Left cardiac atrium (tissue), 4 donors: ENCODE measurements at regions not wholly inside any gene's neighbourhood (a gene's known extent, or its start where the extent isn't known, plus 50 kb on each side); places are given as distances from the start of the nearest gene placed in this dataset.

Experiments
- ATAC-seq, 2 donors: fragments of 200-7000 bp; cut with Tn5 transposase; one replicate each; pipeline ENCODE4 v1.9.1; 2020; ENCODE audit warnings: mild to moderate bottlenecking in 2 of 2, moderate library complexity in 2 of 2
- DNase-seq: peaks from one replicate; pipeline ENCODE4 v3.0.0-alpha.2; 2020
- intact Hi-C, 2 donors: fragments of 100-400 bp; cut with DNase I; formaldehyde crosslinking; loops; one replicate each; pipeline versions ENCODE4 v1.14.1 to v1.15.1; 2022 to 2023
- donor health status: DM: no; HTN: yes; CAD: no.
- donor health status: DM: no; HTN: yes; CAD: no; lungs with severe emphysema.
- donor health status: DM: yes; HTN: yes; CAD: no.
- donor health status: Dilated cardiomyopathy.

DNA sequence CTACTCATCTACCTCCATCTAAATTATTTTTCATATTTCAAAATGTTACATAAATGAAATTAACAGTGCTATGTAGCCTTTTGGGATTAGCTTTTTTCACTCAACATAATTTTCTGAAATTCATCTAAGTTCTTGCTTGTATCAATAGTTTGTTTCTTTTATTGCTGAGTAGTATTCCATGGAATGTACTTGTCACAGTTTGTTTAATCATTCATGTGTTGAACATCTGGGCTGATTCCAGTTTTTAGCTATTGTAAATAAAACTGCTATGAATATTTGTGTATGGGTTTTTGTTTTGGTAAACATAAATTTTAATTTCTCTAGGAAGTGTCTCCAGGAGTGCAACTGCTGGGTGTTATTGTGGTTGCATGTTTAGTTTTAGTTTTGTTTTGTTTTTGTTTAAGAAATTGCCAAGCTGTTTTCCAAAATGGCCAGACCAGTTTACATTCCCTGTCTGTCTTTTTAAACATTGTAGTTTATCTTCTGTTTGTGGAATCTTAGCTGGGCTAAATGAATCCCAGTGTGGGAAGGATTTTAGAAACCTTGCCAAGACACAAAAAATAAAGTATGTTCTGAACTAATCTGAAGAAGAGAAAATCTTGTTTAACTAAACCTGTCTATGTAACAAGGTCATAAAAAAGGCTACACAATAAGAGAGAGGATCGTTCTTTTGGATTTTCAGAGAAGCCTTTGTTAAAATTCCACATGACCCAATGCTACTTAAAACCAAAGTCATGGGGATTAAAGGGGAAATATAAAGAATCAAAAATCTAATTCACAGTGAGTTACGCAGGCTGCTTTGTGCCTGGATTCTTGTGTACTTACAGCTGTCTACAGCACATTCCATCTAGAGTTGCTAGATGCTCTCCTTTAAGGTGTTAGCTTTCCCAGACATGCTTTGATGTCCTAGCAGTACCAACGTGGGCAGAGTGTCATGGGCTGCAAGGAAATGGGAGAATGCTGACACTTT lies 129.2 kb upstream of the SUCLG2 start:
- ATAC-seq = no peak
- intact Hi-C loops = no loop called here
- no peak for DNase-seq

DNA sequence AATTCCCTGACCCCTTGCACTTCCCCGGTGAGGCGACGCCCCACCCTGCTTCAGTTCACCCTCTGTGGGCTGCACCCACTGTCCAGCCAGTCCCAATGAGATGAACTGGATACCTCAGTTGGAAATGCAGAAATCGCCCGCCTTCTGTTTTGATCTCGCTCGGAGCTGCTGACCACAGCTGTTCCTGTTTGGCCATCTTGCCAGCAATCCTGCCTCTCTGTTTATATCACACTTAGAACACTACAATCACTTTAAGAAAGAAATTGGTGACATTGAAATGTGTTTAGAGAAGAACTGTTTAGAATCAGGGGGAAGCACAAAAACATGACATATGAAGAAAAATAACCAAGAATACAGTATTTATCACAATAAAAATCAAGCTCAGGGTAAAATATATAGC lies 127.5 kb upstream of the SUCLG2 start:
- ATAC-seq (no peak), DNase-seq (no peak)
- intact Hi-C loops = no loop called here

DNA sequence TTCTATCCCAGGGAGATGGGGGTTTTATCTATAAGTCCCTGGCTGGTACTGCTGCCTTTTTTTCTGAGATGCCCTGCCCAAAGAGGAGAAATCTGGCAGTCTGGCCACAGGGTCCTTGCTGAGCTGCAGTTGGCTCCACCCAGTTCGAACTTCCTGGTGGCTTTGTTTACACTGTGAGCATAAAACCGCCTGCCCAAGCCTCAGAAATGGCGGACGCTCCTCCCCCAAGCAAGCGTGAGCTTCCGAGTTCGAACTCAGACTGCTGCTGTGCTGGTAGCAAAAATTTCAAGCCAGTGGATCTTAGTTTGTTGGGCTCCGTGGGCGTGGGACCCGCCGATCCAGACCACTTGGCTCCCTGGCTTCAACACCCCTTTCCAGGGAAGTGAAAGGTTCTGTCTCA lies 126.8 kb upstream of the SUCLG2 start:
- DNase-seq (no peak), ATAC-seq (no peak)
- intact Hi-C loops = no loop called here

DNA sequence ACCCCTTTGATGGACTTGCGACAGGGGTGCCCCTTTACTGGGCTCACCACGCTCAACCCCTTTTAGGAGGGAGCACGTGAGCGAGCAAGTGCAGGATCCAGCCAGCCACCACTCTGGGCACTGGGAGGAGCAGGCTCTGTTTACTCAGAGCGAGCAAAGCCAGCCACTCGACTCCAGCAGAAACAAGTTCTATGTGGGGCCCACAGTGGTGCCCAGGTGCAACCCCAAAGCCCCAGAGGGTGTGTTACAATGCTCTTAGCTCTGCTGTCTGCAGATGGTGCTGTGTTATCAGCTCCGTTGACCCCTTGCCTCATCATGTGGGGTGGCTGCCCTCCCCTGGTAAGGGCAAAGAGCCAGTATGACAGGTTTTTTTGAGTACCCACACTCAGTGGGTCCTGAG lies 120.3 kb upstream of the SUCLG2 start:
- intact Hi-C loops = no loop called here
- ATAC-seq (no peak), DNase-seq (no peak)

DNA sequence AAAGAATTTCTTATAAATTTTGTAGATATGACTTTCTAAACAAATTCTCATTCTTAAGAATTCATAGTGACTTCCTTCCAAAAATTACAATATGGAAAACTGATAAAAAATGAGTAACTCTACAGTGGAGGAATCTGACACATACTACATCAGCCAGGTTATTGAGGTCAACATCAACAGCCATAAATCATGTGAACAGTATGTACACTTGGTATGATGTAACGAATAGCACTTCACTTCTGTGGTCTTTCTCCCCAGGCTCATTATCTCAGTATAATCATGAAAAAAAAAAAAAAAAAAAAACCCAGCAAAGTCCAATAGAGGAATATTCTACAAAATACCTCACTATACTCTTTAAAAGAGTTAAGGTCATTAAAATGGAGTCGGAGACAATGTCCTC lies 111.2 kb upstream of the SUCLG2 start:
- intact Hi-C loops = no loop called here
- ATAC-seq (no peak), DNase-seq (no peak)

DNA sequence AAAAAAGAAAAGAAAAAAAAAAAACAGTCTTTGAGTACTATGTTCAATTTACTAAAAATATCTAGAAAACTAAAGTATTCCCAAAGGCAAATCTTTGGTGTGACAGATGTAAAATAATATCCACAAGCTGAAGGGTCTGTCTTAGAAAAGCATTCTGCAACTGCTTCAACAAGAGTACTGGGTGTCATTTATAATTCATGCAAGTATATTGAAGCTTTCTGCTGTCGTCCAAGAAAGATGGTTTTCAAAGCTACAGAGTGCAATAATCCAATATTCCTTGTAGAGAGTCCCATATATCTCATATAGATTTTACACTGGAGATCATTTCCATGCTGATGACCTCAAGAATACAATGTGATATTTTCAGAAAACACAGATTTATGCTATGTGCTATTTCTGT lies 90.9 kb upstream of the SUCLG2 start:
- intact Hi-C loops = no loop called here
- DNase-seq (no peak), ATAC-seq (no peak)

DNA sequence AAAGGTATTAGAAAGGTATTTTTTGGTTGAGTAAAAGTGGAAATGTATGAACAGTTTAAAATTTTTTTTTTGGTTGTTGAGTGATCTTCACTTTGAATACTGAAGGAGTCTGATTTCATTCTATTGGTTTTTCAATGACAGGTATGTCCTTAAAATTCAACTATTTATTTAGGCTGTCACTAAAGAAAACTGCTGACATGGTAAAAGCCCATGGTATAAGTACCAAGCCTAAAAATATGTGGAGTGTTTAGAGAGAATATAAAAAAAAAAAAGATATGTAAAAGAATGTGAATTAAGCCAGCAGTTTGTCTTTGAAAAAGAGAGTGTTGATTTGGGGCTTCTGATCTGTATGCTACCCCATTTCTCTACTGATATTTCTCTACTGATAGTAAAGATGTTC lies 90.3 kb upstream of the SUCLG2 start:
- intact Hi-C loops = no loop called here
- no peak for DNase-seq
- no peak for ATAC-seq

DNA sequence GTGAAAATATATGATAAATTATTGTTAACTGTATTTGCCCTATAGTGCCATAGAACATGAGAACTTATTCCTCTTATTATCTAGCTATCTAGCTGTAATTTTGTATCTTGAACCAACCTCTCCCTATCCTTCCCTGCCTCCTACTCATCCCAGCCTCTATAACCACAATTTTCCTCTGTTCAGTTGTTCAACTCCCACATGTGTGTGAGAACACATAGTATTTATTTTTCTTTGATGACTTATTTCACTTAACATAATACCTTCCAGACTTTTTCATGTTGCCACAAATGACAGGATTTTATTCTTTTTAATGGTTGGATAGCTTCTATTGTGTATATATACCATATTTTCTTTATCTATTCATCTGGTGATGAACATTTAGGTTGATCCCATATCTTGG lies 85.4 kb upstream of the SUCLG2 start:
- intact Hi-C loops = no loop called here
- DNase-seq (no peak), ATAC-seq (no peak)

DNA sequence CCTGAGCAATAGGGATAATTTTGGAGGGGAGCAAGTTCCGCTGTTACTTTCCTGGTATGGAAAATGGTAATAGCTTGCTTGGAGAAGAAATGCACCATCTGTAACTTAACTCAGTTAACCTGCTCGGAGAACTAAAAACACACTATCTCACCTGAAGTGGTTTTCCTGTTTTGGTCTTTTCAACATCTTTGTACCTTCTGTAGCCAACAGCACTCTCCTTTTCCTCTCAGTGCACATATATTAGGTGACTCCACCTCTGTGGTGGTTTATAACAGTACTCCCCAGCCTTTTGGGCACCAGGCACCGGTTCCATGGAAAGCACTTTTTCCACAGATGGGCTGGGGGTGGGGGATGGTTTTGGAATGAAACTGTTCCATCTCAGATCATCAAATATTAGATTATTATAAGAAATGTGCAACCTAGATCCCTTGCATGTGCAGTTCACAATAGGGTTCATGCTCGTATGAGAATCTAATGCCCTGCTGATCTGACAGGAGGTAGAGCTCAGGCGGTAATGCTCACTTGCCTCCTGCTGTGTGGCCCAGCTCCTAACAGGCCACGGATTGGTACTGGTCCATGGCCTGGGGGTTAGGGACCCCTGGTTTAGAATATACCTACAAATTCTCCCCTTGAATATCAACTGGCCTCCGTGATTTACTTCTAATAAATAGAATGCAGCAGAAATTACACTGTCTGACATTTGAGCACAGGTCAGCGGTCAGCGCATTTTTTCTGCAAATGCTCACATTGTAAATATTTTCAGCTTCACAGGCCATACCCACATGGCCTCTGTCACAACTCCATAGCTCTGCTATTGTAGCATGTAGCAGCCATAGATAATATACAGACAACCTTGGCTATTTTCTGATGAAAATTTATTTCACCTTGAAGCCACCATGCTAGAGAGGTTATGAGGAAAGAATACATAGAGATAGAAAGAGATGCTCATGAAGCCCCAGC lies 83.8 kb upstream of the SUCLG2 start:
- intact Hi-C loops = no loop called here
- ATAC-seq (no peak), DNase-seq (no peak)

DNA sequence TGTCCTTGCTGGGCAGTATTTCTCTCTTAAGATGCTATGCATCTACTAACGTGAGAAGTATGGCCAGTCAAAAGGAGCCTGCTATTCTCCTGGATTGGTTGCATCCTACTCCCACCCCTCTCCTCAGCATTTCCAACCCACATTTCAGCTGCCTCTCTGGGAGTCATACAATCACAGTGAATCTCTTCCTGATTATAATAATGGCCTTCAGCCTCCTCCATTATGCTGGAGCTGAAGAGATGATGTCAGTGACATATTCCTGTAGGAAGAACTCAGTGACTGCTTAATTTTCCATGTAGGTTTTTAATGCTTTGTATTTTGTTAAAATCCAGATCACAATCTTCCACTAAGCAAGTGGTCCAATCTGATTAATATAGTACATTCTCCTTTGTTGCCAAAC lies 82.7 kb upstream of the SUCLG2 start:
- ATAC-seq (no peak), DNase-seq (no peak)
- intact Hi-C loops = no loop called here

DNA sequence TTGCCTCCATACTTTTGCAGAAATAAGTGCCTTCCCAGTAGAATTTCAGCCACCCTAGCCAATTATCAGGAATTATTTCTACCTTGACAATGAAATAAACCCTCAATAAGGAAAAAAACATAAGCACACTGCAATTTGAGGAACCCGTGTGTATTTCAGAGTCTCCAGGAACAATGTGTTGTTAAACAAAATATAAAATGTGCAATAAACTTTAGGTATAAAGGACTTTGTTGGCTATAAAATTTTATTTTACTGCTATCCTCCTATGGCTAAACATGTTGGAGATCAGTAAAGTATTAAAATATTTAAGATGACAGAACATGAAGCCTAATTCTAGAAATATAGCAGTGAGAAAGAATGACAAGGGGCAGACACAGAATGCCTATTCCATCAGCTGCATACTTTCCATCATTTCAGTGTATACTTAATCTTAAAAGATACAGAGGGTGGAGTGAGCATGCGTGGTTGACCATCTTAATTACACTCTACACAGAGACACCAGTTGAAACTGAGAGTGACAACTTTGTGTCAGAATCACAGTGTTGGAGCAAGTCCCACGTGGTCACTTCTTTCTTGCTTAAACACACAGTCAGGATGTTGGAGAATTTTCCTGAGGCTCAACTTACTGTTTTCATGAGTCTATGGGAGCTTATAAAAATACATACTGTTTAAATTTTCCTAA lies 79.0 kb upstream of the SUCLG2 start:
- ATAC-seq (no peak), DNase-seq (no peak)
- intact Hi-C loops = no loop called here

DNA sequence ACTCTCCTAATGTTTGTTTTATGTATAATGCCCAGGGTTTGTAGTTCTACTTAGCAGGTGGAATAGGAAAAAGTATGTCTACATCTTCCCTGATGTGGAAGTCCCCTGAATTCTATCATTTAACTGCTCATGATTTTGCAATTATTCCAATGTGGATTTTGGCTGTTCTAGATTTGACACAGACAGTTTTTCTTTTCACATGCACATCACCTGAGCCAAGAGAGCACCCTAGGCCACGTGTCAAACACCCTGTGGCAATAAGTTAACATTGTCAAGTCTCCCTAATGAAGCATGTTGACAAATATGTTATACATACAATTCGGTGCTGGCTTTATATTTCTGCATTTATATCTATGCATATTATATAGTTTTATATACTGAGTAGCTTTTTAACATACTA lies 70.0 kb upstream of the SUCLG2 start:
- DNase-seq (no peak), ATAC-seq (no peak)
- intact Hi-C loops = no loop called here

DNA sequence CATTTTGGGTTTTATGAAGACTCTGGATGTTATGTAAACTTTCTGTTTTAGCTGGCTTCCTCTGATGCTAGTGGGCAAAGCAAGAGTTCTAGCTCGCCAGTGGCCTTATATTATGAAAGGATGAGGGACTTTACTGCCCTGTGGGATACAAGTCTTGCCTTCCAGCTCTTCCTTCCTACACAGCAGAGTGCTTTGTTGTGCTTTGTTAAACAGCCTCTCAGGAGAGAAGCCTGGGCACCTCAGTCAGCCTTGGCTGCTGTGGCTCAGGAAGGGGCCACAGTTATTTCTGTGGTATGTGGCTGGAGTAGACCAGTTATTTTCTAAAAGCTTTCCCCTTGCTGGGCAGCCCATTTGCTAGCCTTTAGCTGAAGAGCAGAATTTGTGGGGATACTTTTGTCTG lies 69.5 kb upstream of the SUCLG2 start:
- DNase-seq = no peak
- intact Hi-C loops = no loop called here
- no peak for ATAC-seq

DNA sequence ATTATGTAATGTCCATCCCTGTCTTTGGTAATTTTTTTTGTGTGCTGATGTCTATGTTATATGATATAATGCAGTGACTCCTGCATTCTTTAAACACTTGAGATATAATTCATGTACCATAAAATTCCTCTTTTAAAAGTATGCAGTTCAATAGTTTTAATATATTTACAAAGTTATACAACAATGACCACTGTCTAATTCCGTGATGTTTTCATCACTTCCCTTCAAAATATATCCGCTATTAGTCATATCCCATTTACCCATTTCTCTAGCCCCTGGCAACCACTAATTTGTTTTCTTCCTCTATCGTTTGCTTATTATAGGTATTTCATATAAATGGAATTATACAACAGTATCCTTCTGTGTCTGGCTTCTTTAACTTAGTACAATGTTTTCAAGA lies 64.9 kb upstream of the SUCLG2 start:
- intact Hi-C loops = no loop called here
- DNase-seq (no peak), ATAC-seq (no peak)

DNA sequence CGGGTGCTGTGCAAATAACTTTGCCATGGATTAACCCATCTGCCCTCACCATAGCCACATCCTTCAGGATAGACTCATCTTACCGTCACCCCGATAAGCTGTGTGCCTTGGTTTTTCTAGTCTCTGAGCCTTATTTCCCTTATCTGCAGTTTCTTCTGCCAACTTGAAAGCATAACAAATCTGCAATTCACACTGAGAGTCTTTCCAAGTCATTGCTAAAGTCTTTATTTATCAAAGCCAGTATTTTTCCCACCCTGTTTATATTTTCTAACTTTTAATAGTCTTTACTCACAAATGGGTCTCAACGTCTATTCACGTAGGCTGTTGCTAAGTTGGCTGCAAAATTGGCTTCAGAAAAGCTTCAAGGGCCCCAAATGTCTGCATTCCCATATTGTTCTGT lies 61.6 kb upstream of the SUCLG2 start:
- ATAC-seq (no peak), DNase-seq (no peak)
- intact Hi-C loops = no loop called here

DNA sequence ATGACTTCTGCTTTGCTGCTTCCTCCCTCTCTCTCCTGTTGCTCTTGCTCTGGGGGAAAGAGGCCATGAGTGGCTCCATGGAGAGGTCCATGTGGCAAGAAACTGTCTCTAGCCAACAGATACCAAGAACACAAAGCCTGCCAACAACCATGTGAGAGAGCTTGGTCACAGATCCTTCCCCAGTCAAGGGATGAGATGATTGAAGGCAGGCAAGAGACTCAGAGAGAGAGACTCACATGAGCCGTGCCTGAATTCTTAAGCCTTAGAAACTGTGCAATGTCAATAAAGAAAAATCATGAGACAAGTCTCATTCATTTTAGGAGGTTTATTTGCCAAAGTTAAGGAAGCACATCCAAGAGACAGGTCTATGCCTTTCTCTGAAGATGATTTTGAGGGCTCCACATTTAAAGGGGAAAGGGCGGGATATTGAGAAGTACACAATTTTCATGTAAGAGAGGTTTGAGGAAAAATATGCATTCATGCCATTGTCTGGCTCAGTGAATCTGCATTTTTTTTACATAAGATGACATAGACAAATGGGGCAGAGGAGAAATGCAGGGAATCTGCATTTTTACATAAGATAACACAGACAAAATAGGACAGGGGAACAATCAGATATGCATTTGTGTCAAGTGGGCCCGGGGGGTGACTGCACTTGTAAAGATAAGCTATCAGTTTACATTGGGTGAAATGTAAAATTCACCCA lies 59.5 kb upstream of the SUCLG2 start:
- no peak for ATAC-seq
- no peak for DNase-seq
- intact Hi-C loops = no loop called here

DNA sequence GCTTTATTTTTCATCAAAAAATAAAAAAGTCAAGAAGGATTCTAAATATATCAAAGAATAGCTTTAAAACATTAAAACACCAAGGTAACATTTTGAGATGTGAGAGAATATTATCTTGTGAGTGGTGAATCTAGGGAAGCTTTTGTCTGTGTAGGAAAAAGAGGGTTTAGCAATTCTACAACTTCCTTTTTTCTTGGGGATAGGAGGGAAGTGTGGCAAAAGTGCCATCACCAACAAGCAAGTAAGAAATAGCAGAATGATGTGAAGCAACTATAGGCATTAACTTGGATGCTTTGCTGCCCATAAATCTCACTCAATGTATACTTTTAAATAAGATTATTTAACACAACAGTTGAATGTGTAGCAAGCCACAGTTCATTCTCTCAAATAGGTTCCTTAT lies 57.8 kb upstream of the SUCLG2 start:
- no peak for ATAC-seq
- intact Hi-C loops = no loop called here
- no peak for DNase-seq

DNA sequence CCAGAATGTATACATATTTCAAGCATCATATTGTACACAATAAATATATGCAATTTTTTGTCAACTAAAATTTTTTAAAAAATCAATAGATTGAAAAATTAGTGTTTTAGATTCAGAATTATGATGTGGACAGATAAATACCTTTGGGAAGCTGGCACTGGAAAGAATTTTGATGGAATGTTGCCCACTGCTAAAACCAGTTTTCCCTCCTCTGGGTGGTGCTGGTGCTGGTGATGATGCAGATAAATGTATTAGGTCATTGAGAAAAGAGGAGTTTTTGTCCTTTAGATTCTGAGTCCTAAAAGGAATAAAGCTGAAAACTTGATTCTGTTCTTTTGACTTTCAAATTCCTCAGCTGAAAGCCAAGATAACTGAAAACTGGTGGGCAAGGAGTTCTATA lies 56.0 kb upstream of the SUCLG2 start:
- no peak for ATAC-seq
- DNase-seq = no peak
- intact Hi-C loops = no loop called here

DNA sequence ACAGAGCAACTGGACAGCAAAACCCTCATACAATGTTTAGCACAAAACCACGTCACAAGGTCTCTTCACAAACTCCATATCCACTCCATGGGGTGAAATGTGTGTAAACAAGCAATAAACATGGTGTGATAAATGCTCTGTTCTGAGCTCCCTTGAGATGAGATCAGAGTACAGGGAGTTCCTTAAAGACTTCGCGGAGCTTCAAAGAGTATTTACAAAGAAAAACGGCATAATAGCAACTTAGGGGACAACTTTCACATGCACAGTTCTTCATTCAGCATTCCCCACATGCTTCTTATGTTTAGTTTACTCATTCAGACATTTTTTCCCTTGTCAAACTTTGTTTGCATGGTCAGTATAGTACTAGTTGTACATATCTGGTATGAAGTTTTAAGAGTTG lies 52.5 kb upstream of the SUCLG2 start:
- no peak for DNase-seq
- intact Hi-C loops = no loop called here
- ATAC-seq = no peak
